ENCODE measurements at regions not wholly inside any gene's neighbourhood (a gene's known extent, or its start where the extent isn't known, plus 50 kb on each side); places are given as distances from the start of the nearest gene placed in this dataset.

DNA sequence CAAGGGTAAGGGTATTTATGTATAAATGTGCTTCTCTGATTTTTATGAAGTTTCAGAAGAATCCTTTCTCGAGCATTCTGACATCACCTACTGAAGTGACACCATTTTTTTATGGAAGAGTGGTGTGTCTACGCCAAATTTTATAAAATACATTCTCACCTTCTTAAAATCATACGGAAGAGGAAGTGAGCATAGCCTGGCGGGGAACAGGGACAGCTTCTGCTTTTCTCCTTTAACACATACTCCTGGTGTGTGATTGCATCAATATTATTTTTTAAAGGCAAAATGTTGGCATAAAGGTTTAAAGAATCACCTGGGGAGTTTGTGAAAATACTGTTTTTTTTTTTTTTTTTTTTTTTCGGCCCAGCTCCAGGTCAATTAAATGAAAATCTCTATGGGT, 733.6 kb upstream of the MAN1A1 start:
- DNase-seq (ENCODE audit: low read depth), result no peak

DNA sequence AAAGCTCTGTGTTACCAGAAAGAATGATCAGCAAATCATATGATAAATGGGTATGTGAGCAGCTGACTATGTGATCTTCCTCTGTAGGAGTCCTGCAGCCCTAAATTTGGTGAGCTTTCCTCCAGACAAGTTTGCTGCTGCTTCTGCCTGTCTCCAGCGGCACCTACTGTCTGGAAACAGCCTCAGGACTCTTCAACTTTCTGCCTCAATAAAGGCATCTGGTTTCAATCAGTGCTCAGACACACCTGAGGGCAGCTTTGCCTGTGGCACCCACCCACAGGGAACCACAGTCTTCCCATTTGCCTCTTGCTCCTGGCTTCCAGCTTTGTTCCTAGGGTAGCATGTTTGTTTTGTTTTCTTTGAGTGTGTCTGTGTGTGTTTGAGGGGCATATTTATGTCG, 727.9 kb upstream of the MAN1A1 start:
- DNase-seq (ENCODE audit: low read depth), result no peak

DNA sequence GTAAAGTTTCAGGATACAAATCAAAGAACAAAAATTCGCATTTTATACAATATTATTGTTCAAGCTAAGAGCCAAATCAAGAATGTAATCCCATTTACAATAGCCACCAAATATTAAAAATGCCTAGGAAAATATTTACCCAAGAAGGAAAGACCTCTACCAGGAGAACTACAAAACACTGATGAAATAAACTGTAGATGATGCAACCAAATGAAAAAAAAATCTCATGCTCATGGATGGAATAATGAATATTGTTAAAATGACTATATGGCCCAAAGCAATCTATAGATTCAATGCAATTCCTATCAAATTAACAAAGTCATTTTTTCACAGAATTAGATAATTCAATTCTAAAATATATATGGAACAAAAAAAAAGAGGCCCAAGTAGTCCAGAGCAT, 708.8 kb upstream of the MAN1A1 start:
- DNase-seq (ENCODE audit: low read depth), result no peak

DNA sequence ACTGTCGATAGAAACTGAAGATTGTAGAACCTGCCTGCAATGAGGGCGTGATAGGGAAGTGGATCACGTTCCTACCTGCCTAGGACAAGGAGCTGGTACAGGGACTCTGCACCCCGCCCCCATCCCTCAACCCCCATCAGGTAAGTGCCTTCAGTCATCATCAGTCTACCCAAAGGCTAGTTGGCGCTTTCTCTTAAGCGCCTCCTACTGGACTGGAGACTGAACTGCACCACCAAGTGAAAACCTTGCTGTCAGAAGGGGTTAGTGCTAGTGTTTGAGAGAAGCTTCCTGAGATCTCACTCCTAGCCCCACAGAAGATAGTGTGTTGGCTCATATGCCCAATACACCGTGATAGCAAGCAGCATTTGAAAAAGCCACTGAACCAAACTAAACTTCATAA, 706.5 kb upstream of the MAN1A1 start:
- DNase-seq (ENCODE audit: low read depth), result no peak

DNA sequence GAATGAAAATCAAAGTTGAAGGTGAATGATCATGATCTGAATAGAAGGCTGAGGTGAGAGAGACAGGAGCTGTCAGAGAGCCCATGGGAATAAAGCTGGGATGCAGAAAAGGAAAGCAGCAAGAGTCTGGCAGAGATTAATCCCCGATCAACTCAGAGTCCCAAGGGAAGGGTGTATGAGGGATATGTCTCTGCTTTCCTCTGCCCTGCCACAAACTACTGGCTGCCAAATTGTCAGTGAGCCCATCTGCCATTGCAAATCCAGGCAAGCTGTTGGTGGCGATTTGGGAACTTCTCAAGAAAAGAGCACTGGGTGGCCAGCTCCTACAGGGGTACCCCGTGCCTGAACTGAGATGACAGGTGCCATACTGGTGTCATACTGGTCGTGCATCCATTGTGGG, 705.5 kb upstream of the MAN1A1 start:
- no peak for DNase-seq (ENCODE audit: low read depth)

DNA sequence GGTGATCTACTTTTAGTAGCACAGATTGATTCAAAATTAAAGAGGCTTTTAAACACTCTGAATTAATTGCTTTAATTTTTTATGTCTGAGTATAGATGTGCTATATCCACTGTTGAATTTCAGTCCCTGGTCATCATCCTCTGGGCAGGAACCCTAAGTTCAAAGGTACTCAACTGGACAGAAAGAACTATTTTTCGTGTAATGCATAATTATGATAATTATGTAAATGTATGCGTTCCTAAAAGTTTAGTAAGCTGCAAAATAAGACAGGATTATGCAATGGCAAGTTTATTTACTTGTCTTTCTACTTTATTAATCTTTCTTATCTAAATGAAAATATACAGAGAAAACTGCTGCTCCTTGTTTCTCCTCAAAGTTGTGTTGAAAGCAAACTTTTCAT, 690.1 kb upstream of the MAN1A1 start:
- DNase-seq (ENCODE audit: low read depth), result no peak

DNA sequence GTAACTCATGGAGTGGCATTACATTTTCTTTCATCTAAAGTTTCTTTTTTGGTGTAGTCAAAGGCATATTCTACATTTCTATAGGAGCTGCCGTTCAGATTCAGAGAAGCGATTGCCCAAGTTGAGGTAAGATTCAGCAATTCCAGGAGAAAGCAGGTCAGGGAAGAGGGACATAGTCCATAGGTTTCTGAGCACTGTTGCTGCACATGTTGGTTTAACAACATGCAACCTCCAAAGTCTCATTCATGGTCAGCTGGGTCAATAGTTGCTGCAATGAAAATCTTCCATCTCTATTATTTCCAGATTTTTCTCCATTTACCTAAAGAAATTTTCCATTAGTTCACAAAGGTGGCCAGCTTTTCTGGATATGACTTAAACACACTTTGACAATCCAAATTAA, 682.3 kb upstream of the MAN1A1 start:
- no peak for DNase-seq (ENCODE audit: low read depth)

DNA sequence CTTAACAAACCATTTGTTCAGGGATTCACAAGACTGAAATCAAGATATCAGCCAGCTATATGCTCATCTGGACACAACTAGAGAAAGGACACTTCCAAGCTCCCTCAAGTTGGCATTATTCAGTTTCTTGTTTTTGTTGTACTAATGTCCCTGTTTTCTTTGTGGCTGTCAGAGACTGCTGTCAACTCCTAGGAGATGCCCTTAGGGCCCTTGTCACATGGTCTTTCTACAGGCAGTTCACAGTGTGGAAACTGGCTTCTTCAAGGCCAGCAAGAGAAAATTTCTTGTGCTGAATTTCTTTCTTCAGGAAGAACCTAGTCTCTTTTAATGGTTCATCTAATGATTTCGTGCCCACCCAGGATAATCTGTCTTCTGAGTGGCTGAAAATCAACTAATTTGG, 677.2 kb upstream of the MAN1A1 start:
- no peak for DNase-seq (ENCODE audit: low read depth)

DNA sequence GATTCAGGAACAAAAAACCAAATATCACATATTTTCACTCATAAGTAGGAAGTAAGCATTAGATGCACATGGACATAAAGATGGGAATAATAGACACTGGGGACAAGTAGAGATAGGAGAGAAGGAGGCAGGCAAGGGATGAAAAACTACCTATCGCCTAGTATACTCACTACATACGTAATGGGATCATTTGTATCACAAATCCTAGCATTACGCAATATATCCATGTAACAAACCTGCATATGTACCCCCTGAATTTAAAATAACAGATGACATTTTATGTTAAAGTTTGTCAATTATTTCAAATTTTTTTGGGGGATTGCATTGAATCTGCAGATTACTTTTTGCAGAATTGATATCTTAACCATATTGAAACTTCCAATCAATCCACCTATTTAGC, 660.5 kb upstream of the MAN1A1 start:
- DNase-seq (ENCODE audit: low read depth), result no peak

DNA sequence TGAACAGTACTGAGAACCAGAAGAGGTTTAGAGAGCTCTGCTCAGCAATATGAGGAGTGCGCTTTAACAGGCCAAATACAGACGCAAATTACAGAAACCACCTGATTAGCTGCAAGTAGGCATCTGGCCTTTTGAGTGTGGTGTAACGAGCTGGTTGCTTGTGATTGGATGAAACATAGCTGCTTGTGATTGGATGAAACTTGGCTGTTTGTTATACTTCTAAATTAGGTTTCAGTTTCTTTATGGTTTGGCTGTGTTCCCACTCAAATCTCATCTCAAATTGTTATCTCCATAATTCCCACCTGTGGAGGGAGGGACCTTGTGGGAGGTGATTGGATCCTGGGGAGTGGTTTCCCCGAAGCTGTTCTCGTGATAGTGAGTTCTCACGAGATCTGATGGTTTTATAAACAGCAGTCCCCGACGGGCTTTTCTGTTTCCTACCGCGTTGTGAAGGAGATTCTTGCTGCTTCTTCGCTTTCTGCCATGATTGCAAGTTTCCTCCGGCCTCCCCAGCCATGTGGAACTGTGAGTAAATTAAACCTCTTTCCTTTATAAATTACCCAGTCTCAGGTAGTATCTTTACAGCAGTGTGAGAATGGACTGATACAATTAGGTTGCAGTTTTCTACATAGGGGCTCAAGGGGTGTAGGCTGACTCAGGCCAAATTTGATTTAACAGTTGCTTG, 655.9 kb upstream of the MAN1A1 start:
- DNase-seq (ENCODE audit: low read depth), result no peak

DNA sequence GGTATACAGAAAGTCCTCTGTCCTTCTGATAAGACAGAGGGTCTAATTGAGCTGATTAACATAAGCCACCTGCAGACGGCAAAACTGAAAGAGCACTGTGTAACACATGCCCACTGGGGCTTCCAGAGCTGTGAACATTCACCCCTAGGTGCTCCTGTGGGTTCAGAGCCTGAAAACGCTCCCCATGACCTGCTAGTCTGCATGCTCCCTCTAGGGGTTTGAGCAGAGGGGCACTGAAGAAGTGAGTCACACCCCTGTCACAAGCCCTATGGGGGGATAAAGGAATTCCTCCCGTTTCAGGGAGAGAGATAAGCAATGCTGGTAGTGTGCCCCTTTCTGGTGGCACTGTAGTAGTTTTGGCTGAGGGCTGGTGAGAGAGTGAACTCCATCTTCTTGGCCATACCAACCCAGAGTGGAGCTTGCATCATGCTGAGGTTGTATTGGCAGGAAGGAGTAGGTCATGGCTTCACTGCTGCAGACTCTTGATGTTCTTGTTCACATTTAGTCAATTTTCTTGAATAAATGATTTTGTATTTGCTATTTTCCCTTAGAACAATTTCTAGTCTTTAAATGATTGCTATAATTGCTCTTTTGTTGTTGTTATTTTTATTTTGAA, 637.5 kb upstream of the MAN1A1 start:
- DNase-seq (ENCODE audit: low read depth), result no peak

DNA sequence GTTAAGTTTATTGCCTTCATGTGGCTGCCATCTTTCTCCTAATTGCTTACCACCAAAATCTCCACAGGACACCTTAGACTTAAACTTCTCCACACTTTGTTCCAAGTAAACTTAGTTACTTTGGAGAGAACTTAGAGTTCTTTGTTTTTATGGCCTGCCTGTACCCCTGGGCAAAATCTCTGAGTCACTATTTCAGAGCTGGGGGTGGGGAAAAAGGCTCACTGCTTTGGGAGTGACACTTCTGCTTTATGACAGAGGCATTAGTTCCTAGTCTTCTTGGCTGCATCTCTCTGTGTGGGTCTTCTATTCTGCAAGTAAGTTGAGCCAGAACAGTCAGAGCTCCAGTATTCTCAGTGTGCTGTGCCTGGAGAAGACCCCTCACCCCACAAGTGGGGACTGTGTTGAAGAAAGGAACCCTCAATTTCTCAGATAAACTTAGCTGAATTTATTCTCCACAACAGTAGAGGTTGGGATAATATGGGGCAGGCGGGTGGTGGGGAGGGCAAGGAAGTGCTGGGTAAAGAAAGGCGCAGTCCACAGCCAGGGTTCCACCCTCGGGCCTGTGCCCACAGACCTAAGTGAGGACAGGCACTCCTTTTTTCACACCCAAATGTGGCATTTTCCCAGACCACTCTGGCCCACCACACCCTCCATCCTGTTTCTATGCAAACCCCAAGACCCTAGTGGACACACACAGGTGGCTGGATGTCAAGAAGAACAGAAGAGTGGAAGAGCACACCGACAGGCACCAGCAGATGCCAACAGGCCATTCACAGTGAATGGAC, 636.6 kb upstream of the MAN1A1 start:
- no peak for DNase-seq (ENCODE audit: low read depth)

DNA sequence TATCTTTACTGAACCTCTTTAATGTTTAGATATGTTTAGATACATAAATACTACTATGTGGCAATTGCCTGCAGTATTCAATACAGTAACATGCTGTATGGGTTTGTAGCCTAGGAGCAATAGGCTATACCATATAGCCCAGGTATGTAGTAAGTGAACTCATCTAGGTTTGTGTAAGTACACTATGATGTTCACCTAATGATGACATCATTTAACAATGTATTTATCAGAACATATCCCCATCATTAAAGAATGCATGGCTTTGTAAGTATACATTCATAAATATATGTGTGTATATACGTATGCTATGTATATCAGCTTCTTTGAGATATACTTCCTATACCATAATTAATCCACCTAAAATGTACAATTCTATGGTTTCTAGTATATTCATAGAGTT, 631.2 kb upstream of the MAN1A1 start:
- no peak for DNase-seq (ENCODE audit: low read depth)

DNA sequence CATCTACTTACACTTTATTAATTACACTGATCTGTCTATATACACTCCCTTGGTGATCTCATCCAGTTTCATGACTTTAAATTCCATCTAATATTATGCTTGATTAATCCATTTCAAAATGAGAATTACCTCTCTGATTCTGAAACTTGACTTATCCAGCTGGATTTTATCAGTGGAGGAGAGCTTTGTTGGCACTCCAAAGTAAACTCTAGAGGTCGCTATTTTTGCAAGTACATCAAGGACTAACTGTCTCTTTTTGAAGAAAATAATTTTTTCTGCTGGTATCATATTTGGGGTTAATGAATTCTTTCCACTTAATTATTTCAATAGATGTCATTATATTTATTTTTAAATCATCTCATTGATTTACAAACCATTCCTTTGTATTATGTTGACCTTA, 630.3 kb upstream of the MAN1A1 start:
- no peak for DNase-seq (ENCODE audit: low read depth)

DNA sequence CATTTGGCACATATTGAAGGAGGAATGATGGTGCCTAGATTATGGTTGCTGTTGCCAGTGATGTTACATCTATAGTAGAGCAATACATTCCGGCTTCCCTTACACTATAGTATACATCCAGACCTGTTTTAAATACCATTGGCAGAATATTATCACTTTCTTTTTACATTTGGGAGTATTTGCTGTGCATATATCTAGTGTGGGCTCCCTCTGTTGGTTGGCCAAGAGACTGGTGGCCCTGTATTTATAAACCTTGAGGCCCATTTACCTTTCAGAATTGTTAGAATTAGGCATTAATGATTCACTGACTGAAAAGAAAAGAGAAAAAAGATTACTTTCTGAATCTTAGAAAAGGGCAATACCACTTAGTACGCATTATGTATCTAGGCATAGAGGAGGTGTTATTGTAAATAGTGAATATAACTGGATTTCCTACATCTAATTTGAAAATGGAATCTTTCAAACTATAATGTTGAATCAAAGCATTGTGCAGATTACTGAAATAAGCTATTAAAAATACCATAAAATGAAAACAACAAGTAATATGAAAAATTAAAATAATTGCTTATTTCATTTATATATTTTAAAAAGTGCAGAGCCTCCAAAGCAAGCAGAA, 628.8 kb upstream of the MAN1A1 start:
- peak; percentile 3 for DNase-seq (ENCODE audit: low read depth)

DNA sequence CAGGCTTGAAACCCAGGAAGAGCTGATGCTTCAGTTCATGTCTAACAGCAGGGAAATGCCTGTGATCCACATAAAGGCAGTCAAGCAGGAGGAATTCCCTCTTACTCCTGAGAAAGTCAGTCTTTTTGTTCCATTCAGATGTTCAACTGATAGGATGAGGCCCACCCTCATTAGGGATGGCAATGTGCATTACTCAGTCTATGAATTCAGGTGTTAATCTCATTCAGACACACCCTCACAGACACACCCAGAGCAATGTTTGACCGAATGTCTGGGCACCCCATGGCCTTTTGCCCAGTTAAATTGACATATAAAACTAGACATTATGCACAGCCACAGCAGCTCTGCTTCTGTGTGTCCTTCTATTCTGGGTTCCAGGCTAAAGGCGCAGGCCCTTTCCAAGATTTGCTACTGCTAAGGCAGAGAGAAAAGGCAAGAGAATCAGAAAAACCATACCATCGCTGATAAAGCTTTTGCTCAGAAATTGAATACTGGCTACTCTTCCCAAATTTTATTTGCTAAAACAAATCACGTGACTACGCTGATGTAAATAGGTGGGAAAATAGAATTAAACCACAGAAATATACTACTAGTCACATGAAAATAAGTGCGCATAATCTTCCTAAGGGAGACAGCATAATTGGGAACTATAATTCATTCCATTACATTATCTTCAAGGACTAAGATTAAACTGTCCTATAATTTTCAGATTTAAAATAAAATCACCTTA, 625.0 kb upstream of the MAN1A1 start:
- DNase-seq (ENCODE audit: low read depth), result no peak

DNA sequence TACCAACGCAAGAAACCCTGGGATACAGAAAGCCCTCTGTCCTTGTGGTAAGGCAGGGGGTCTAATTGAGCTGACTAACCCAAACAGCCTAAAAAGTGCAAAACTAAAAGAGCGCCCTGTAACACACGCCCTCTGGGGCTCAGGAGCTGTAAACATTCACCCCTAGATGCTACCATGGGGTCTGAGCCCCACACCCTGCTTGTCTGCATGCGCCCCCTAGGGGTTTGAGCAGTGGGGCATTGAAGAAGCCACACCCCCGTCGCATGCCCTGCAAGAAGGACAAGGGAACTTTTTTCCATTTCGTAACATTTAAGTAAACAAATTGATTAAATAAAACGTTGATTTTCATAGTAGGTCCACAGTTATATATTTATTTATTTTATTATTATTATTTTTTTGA, 616.9 kb upstream of the MAN1A1 start:
- no peak for DNase-seq (ENCODE audit: low read depth)

DNA sequence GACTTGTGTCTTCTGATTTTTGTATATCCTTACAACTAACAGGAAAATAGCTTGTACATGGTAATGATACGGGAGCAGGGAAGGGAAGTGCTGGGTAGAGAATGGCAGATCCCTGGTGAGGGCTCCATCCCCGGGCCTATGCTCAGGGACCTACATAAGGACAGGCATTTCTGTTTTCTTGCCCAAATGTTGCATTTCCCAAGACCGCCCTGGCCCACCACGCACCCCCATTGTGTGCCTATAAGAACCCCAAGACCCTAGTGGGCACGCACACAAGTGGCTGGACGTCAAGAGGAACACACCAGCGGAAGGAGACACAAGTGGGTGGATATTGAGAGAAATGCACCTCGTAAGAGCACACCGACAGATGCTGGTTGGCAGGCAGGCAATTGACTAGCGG, 616.3 kb upstream of the MAN1A1 start:
- no peak for DNase-seq (ENCODE audit: low read depth)

DNA sequence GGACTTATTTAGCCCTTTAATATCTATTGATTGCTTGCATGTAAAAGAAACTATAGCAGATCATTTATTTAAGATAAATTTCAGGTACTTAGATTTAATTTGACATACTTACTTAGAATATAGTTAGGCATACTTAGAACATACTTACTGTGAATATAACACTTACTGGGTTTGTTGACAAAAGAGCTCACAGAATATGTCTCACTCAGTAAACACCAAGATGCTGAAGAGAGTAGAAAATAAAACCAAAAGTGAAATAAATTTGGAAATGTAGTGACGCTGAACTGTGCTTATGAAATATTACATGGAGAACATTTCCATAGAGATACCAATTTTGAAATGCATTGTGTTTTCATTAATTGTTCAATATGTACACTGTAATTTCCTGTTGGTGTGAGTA, 615.4 kb upstream of the MAN1A1 start:
- DNase-seq (ENCODE audit: low read depth), result no peak

DNA sequence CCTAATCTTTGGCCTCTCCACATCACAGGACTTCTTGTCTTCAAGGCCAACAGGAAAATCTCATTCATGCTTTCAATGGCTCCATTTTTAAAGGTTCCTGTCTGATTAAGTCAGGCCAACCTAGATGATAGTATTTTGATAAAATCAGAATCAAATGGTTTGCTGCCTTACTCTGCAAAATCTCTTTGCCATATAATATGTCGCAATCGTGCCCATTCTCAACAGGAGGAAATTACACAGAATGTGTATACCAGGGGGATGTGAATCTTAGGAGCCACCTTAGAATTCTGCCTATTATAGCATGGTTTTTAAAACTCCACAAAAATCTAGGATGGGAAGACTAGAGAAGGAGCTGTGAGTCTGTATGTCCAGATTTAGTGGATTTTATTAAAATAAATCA, 612.9 kb upstream of the MAN1A1 start:
- no peak for DNase-seq (ENCODE audit: low read depth)

DNA sequence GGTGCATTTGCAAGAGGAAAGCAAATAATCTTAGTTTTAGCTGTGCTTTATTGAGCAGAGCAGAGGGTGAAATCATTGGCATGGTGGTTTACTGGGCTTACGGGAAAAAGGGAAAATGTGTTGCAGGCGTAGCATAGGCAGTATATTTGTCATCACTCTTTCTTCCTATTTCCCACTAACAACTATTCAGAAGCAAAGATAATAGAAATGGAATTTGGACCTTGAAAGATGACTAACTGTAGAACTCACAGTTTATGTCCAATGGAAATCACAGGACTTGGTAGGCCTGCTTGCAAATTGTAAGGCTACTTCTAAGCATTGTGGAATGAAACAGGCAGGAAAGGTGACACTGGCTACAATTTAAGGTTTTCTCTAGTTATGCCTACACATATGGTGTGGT, 611.9 kb upstream of the MAN1A1 start:
- DNase-seq (ENCODE audit: low read depth), result no peak

DNA sequence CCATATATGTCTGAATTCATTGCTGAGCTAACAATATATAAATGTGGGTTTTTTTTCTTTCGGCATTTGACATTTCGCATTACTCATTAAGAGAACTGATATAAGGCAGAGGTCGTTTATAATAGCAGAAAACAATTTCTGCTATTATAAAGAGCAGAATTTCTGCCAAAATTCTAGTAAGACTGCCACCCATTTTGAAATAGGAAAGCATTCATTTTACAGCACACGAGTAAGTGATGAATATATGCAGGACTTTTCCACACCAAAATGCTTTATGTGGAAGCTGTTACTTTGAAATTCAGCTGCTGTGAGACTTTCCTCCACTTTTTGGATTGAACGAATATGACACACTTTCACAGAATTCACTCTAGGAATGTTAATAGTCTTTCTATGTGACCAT, 610.9 kb upstream of the MAN1A1 start:
- DNase-seq (ENCODE audit: low read depth), result no peak

Data from non-pigmented ciliary epithelial cell (primary cell).